ENCODE measurements at regions not wholly inside any gene's neighbourhood (a gene's known extent, or its start where the extent isn't known, plus 50 kb on each side); places are given as distances from the start of the nearest gene placed in this dataset.

DNA sequence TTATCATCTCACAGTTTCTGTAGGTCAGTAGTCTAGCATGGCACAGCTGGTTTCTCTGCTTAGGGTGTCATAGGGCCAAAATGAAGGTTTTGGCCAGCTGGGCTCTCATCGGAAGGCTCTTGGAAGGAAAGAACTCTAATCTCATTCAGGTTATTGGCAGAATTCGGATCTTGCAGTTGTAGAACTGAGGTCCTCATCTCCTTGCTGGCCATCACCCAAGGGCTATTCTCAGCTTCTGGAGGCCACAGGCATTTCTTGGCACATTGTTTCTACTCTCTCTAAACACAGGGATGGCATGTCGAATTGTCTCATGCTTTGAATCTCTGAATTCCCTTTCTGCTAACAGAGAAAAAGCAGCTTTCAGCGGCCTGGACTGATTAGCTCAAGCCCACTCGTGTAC is 258.0 kb upstream of the SMARCA2 start:
- no peak for DNase-seq (ENCODE audit: low read depth)

DNA sequence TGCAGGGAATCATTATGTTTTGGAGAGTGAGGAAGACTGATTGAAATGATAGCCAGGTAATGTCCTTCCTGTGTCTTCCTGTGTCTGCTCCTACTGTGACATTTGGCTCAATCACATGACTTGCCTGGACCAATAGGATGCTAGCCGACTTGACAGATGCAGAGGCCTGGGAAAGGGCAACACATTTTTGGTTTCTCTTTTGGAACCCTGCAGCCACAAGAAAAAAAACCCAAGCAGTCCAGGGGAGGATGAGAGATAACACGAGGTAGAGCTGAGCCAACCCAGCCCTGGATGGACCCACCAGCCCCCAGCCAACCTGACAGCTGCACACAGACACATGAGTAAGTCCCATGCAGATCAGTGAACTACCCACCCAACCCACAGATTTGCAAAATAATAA is 256.1 kb upstream of the SMARCA2 start:
- no peak for DNase-seq (ENCODE audit: low read depth)

DNA sequence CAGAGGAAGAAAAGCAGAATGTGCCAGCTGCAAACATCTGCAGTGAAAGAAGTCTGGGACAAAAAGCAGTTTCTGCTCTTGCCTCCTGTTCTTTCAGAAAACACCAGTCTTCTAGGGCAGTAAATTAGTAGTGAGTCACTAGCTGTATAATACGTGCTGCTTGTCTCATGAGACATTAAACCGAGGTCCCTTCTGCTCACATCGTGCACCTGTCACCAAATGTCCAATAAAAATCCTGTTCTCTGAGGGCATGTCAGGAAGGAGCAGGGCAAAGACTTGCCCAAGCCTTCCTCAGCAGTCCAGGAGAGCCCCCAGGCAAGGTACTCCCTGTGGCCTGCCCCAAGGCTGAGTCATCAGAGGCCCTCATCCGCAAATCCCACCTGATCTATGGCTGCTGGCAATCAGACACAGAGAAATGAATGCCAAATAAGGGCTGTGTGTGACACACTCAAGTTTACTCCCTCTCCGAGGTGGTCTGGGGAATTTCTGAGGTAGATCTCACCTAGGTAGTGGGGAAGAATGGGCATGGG is 255.3 kb upstream of the SMARCA2 start:
- DNase-seq (ENCODE audit: low read depth), result no peak

DNA sequence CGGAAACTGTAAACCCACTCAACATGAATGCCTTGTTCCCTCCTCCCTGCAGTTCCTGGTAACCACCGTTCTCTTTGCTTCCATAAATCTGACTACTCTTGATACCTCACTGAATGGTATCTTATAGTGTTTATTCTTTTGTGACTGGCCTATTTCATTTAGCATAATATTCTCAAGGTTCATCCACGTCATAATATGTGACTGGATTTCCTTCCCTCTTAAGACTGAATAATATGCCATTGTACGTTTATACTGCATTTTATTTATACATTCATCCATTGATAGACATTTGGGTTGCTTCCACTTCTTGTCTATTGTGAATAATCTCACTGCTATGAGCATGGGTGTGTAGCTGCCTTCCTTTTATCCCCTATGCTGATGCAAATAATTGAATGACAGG is 253.3 kb upstream of the SMARCA2 start:
- DNase-seq (ENCODE audit: low read depth), result no peak

DNA sequence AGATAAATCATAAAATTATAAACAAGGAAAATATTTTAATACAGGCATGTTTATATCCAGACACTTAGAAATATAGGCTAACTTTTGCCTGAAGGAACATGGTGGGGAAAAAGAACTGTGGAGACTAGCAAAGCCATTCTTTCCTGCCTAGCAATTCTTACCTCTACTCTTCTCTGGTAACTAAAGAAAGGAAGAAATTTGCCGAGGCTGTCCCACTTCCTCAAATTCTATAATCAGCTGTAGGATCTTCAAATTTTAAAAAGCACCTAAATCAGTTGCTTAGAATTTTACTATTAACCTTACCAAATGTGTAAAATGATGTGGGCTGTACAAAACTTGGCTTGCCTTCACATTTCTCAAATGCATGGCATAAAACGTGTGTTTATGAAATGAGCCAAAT is 249.1 kb upstream of the SMARCA2 start:
- no peak for DNase-seq (ENCODE audit: low read depth)

DNA sequence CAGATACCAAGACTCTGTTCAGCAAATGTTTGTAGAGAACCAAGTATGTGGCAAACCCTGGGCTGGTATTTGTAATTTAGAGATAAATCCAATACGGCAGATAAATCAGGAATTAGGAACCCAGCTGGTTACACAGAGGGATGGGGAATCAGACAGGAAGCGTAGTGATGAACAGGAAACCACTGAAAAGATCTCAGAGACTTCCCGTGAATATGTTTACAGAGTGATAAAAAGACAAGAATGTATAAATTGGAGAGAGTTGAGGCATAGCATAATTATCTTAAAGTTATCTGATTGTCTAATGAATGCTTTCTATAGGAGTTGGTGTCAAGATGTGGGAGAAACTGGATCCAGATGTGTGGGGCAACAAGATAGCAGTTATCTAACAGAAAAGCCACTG is 246.6 kb upstream of the SMARCA2 start:
- no peak for DNase-seq (ENCODE audit: low read depth)

DNA sequence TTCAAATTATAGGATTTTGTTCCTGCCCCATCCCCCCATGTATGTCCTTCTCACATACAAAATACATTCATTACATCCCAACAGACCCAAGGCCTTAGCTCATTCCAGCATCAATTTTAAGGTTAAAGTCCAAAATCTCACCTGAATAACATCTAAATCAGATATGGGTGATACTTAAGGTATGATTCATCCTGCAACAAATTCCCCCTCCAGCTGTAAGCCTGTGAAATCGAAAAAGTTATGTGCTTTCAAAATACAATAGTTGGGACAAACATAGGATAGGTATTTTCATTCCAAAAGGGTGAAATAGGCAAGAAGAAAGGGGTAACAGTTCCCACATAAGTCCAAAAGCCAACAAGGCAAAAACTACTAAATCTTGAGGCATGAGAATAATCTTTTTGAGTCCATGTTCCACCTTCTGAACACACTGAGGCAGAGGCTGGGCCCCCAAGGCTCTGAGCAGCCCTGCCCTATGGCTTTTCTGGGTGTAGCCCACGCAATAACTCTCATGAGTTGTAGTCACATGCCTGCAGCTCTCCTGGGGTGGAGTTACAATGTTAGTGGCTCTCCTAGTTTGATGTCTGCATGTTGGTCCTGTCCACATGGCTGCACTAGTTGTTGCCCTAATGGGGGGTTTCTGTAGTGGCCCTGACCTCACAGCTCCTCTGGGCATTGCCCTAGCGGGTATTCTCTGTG is 243.9 kb upstream of the SMARCA2 start:
- DNase-seq (ENCODE audit: low read depth), result no peak

- no peak for DNase-seq (ENCODE audit: low read depth)
These were observed 239.9 kb upstream of the SMARCA2 start for GRCh38 chr9:1775230-1775629.

DNA sequence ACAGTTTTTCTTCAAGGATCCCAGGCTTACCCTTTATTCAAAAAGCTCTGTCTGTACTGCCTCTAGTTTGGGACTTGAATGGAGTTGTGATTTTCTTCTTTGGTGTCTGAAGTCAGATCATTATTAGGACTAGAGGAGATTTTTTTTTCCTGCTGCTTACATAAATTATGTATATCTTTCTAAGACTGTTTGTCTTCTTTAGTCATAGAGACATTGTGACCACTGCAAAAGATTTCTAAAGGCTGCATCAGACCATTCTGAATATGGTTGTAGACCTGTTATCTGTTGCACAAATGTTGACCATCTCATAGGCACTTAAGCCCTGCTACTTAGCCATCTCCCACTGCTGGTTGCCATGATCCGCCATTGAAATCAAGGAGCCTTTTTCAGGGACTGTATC is 238.5 kb upstream of the SMARCA2 start:
- no peak for DNase-seq (ENCODE audit: low read depth)

GRCh38 chr9:1791191-1791590 is 224.0 kb upstream of the SMARCA2 start:
- DNase-seq (ENCODE audit: low read depth), result no peak

DNA sequence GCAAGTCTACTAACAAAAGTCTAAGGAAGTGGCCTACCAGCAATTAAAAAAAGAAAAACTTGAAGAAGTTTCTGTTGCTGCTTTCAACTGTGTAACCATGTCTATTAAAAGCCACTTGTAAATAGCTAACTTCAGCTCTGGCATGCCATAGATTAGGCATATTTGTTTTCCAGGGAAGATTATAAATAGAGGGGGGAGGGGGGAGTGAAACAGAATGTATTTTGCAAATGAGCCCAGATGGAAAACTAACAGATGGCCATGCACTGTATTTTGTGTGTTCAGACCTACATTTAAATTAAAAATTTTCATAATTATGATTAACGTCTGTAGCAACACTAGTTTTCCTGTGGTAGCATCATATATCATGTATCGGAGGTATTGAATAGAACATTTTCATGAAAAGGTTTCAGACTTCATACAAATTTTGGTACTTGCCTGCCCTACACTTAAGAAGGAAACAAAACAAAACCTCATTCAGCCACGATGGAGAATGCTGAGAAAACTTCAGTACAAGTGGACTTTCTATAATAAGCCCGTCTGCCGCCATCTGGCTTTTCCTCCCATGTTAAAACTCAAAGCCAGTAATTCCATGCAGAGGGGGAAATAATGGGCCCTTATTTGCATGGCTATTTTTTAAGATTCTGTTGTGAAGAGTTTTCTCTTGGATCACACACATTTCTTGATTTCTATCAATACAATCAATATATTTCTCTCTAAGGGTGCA is 220.4 kb upstream of the SMARCA2 start:
- no peak for DNase-seq (ENCODE audit: low read depth)

DNA sequence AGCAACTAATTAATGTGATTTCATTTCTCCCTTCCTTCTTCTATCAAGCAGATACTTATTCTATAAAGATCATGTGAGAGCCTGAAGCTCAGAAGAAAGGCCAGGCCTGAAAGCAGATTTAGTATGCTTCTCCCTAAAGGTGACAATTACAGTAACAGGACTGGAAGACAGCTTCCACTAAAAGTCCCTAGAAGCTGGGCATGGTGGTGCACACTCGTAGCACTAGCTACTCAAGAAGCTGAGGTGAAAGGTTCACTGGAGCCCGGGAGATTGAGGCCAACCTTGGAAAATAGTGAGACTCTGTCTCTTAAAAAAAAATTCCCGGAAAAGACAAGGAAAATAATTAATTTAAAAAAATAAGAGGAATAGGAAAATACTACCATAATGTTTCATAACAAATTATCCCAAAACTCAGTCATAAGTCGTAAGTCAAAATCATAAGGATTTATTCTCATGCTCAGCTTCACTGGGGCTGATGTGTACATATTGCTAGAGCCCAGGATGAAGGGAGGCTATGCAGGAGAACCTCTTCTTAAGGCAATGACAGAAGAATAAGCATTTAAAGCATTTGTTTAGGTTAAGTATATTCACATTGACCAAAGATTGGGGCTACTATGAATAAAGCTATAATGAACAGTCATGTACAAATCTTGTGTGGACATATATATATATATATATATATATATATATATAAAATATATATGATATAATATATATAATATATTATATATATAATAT is 210.8 kb upstream of the SMARCA2 start:
- DNase-seq (ENCODE audit: low read depth), result no peak

GRCh38 chr9:1829719-1830118 is 185.4 kb upstream of the SMARCA2 start:
- DNase-seq (ENCODE audit: low read depth), result no peak

DNA sequence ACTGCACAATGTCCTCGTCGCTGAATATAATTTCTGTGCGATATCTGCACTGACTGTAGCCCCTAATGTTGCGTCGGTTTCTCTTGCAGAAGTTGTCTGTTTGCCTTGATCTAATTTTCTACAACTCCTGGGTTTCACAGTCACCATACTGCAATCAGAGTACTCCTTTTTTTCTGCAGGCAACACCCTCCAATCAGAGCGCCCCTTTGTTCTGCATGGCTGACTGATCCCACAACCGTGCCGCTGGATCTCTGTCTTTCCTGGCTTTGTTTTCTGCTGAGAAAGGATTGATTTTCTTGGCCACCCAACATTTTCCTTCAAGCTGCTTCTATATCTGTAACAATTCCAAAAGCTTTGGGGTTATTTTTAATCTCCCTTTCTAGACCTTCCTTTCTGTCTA is 182.2 kb upstream of the SMARCA2 start:
- no peak for DNase-seq (ENCODE audit: low read depth)

GRCh38 chr9:1837453-1838084 is 177.6 kb upstream of the SMARCA2 start:
- DNase-seq (ENCODE audit: low read depth), result peak; percentile 4

DNA sequence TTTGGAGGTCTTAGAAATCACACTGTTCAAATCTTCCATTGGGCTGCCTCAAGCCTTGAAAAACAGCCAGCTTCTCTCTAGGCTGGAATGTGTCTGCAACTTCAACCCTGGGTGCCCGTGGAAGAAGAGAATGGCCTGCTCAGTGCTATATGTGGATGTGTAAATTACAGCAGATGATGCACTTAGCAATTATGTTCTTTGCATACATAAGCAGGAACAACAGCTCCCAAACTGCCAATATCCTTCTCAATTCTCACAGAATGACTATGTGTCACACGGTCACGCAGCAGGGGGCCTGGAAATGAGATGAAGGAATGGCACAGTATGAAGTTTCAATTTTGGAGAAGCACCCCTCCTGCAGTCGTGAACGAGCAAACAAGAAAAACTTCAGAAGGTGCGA is 175.2 kb upstream of the SMARCA2 start:
- DNase-seq (ENCODE audit: low read depth), result no peak

GRCh38 chr9:1845425-1845824 is 169.7 kb upstream of the SMARCA2 start:
- no peak for DNase-seq (ENCODE audit: low read depth)

GRCh38 chr9:1855726-1856125 is 159.4 kb upstream of the SMARCA2 start:
- DNase-seq (ENCODE audit: low read depth), result no peak

DNA sequence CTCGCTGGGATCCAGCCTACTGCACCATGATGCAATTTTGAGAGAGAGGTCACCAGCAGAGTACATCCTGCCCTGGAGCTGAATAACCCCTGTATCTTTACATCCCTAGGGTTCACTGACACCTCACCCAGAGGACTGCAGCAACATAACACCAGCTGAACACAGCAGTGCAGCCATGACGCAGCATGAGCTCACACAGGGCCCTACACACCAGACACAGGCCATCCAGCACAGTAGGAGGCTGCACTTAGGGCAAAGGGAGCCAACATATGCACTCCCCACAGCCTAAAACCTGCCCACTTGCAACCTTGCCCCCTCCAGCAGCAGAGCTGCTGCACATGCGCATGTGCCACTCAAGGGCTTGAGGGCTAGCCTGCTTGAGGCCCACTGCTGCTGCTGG is 157.3 kb upstream of the SMARCA2 start:
- no peak for DNase-seq (ENCODE audit: low read depth)

DNA sequence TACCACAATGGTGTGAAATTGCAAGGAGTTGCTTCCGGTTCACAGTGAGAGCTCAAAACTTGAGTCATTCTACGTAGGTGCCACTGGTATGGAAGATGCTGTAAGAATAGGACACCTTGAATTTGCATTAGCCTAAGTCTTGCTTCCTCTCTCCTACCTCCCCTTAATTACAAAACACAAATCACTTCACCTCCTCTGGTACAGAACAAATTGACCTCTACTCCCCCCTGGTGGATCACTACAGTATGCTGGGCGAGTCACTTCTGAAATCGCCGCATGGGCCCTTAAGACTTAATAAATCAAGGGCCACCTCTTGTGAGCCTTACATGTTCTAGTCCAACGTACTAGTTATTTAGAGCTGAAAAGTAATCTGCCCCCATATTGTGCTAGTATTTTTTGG is 145.3 kb upstream of the SMARCA2 start:
- DNase-seq (ENCODE audit: low read depth), result no peak

DNA sequence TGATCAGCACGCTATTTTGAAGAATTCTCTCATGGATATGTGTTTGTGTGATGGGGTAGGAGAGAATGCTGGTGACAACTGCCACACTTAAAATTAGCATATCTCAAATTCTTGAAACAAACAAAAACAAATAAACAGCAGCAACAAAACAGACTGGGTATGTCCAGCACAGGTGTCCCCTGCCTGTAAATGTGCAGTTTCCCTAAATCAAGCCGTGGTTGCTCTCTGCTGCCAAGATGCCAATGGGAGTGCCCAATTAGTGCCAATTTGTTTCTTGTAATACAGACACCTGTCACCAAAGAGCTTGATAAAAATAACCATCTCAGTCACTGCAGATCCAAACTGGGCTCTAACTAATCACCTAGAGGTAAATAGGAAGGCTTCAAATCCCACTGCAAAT is 144.2 kb upstream of the SMARCA2 start:
- DNase-seq (ENCODE audit: low read depth), result no peak

- no peak for DNase-seq (ENCODE audit: low read depth)
These were observed 143.3 kb upstream of the SMARCA2 start for GRCh38 chr9:1871626-1872419.
